ENCODE measurements at regions not wholly inside any gene's neighbourhood (a gene's known extent, or its start where the extent isn't known, plus 50 kb on each side); places are given as distances from the start of the nearest gene placed in this dataset.
A peak's percentile ranks its signal among the peaks of the same experiment; 100 is the strongest.

- DNase-seq (ENCODE audit: low spot score): no peak
Measured at GRCh38 chr4:14446904-14447303, 555.4 kb upstream of the CPEB2 start.

- DNase-seq (ENCODE audit: low spot score): no peak
Measured at GRCh38 chr4:14449308-14449707, 553.0 kb upstream of the CPEB2 start.

- no peak for DNase-seq (ENCODE audit: low spot score)
Measured at GRCh38 chr4:14452001-14452400, 550.3 kb upstream of the CPEB2 start.

GRCh38 chr4:14452764-14453163 lies 549.5 kb upstream of the CPEB2 start:
- DNase-seq (ENCODE audit: low spot score): no peak

GRCh38 chr4:14458463-14458862 lies 543.8 kb upstream of the CPEB2 start:
- DNase-seq (ENCODE audit: low spot score): no peak

- DNase-seq (ENCODE audit: low spot score): no peak
Measured at GRCh38 chr4:14465057-14465456, 537.2 kb upstream of the CPEB2 start.

- no peak for DNase-seq (ENCODE audit: low spot score)
Measured at GRCh38 chr4:14465507-14465906, 536.8 kb upstream of the CPEB2 start.

GRCh38 chr4:14478504-14478903 lies 523.8 kb upstream of the CPEB2 start:
- DNase-seq (ENCODE audit: low spot score): no peak

- no peak for DNase-seq (ENCODE audit: low spot score)
Measured at GRCh38 chr4:14496408-14496807, 505.9 kb upstream of the CPEB2 start.

- DNase-seq (ENCODE audit: low spot score): no peak
Measured at GRCh38 chr4:14496969-14497368, 505.3 kb upstream of the CPEB2 start.

- no peak for DNase-seq (ENCODE audit: low spot score)
Measured at GRCh38 chr4:14504162-14504561, 498.1 kb upstream of the CPEB2 start.

- no peak for DNase-seq (ENCODE audit: low spot score)
Measured at GRCh38 chr4:14513471-14513870, 488.8 kb upstream of the CPEB2 start.

- DNase-seq (ENCODE audit: low spot score): no peak
Measured at GRCh38 chr4:14515556-14515955, 486.7 kb upstream of the CPEB2 start.

GRCh38 chr4:14518136-14518535 lies 484.1 kb upstream of the CPEB2 start:
- peak; percentile 13 for DNase-seq (ENCODE audit: low spot score)

- DNase-seq (ENCODE audit: low spot score): no peak
Measured at GRCh38 chr4:14520171-14520570, 482.1 kb upstream of the CPEB2 start.

- DNase-seq (ENCODE audit: low spot score): no peak
Measured at GRCh38 chr4:14524276-14524675, 478.0 kb upstream of the CPEB2 start.

- no peak for DNase-seq (ENCODE audit: low spot score)
Measured at GRCh38 chr4:14528918-14529317, 473.4 kb upstream of the CPEB2 start.

- DNase-seq (ENCODE audit: low spot score): no peak
Measured at GRCh38 chr4:14529653-14530052, 472.6 kb upstream of the CPEB2 start.

- no peak for DNase-seq (ENCODE audit: low spot score)
Measured at GRCh38 chr4:14532436-14532835, 469.8 kb upstream of the CPEB2 start.

GRCh38 chr4:14539246-14539645 lies 463.0 kb upstream of the CPEB2 start:
- DNase-seq (ENCODE audit: low spot score): no peak

GRCh38 chr4:14545163-14545562 lies 457.1 kb upstream of the CPEB2 start:
- DNase-seq (ENCODE audit: low spot score): no peak

GRCh38 chr4:14545807-14546206 lies 456.5 kb upstream of the CPEB2 start:
- DNase-seq (ENCODE audit: low spot score): no peak

GRCh38 chr4:14552119-14552518 lies 450.2 kb upstream of the CPEB2 start:
- DNase-seq (ENCODE audit: low spot score): no peak

- no peak for DNase-seq (ENCODE audit: low spot score)
Measured at GRCh38 chr4:14559646-14560045, 442.6 kb upstream of the CPEB2 start.

GRCh38 chr4:14560577-14560976 lies 441.7 kb upstream of the CPEB2 start:
- DNase-seq (ENCODE audit: low spot score): no peak

Data from globus pallidus (tissue), 1 donor.